GM12878 (cell line): ENCODE measurements at regions not wholly inside any gene's neighbourhood (a gene's known extent, or its start where the extent isn't known, plus 50 kb on each side); places are given as distances from the start of the nearest gene placed in this dataset.

Source experiments
- ATF3 ChIP-seq: IDR thresholded peaks from 2 replicates; pipeline ENCODE4 v1.6.1; 2011; ENCODE audit warnings: low read depth, mild to moderate bottlenecking, low read length, moderate library complexity, borderline replicate concordance; ENCODE audit errors: extremely low read depth
- BCL3 ChIP-seq: IDR thresholded peaks from 2 replicates; pipeline ENCODE4 v1.6.1; 2011; ENCODE audit warnings: borderline replicate concordance, low read depth, mild to moderate bottlenecking, moderate library complexity, low read length; ENCODE audit not compliant: insufficient read depth, poor library complexity, severe bottlenecking
- CUX1 ChIP-seq: IDR thresholded peaks from 2 replicates; pipeline ENCODE4 v1.6.1; 2012; ENCODE audit warnings: improper control_type of control experiment, low read depth, low read length; ENCODE audit not compliant: insufficient replicate concordance
- PKNOX1 ChIP-seq: fragments of 450-650 bp; IDR thresholded peaks from 2 replicates; pipeline ENCODE4 v1.6.1; 2016; ENCODE audit warnings: mild to moderate bottlenecking
- POLR2A ChIP-seq: IDR thresholded peaks from 2 replicates; pipeline ENCODE4 v1.6.1; 2011; ENCODE audit warnings: low read depth, mild to moderate bottlenecking, low read length
- SMARCA5 ChIP-seq: fragments of 450-650 bp; IDR thresholded peaks from 2 replicates; pipeline ENCODE4 v1.6.1; 2017; ENCODE audit warnings: mild to moderate bottlenecking
- SREBF1 ChIP-seq: IDR thresholded peaks from 2 replicates; pipeline ENCODE4 v1.6.1; 2012; ENCODE audit warnings: mild to moderate bottlenecking, low read length

GRCh38 chr11:121870206-121871045 is 245.6 kb downstream of the BLID start (continued):
- TF ChIP-seq CUX1 (no peak), ATF3 (no peak), PKNOX1 (no peak), SREBF1 (no peak), POLR2A (no peak), BCL3 (no peak), SMARCA5 (no peak)
